Breast epithelium (tissue), 3 donors: ENCODE measurements at regions not wholly inside any gene's neighbourhood (a gene's known extent, or its start where the extent isn't known, plus 50 kb on each side); places are given as distances from the start of the nearest gene placed in this dataset.

Experiments used
- CTCF ChIP-seq, 3 donors: fragments of 450-650 bp; IDR thresholded peaks; one replicate each; pipeline ENCODE4 v1.5.1; 2016 to 2017; ENCODE audit warnings: antibody characterized with exemption in 3 of 3, mild to moderate bottlenecking in 3 of 3, moderate library complexity in 3 of 3
- POLR2A ChIP-seq: fragments of 450-650 bp; IDR thresholded peaks from one replicate; pipeline ENCODE4 v1.6.1; 2016; ENCODE audit warnings: antibody characterized with exemption, mild to moderate bottlenecking, moderate library complexity

- no peak for TF ChIP-seq CTCF (IDR thresholded peaks at IDR 0.05)
- no peak for TF ChIP-seq POLR2A
These were observed 670.3 kb downstream of the TBL1XR1 start for GRCh38 chr3:176526942-176527341.
